Ovary (tissue), 7 donors: ENCODE measurements at regions not wholly inside any gene's neighbourhood (a gene's known extent, or its start where the extent isn't known, plus 50 kb on each side); places are given as distances from the start of the nearest gene placed in this dataset.

ENCODE experiments used
- DNase-seq, 5 donors: peaks; one replicate each; pipeline ENCODE4 v3.0.0-alpha.2; 2019 to 2020
- H3K27ac ChIP-seq, 2 donors: fragments of 200-600 bp; one replicate each; pipeline versions ENCODE4 v1.5.1 to v1.8.0; 2019 to 2022
- H3K27me3 ChIP-seq: fragments of 200-600 bp; one replicate; pipeline ENCODE4 v1.8.0; 2022
- H3K36me3 ChIP-seq: fragments of 200-600 bp; sonication (generic); one replicate; pipeline ENCODE4 v1.5.1; 2019
- H3K4me1 ChIP-seq: one replicate; pipeline ENCODE4 v1.8.1; 2013; ENCODE audit warnings: mild to moderate bottlenecking, moderate library complexity; ENCODE audit not compliant: insufficient read depth
- H3K4me3 ChIP-seq: fragments of 200-600 bp; sonication (generic); one replicate; pipeline ENCODE4 v1.5.1; 2017
- H3K9me3 ChIP-seq, 2 donors: fragments of 200-600 bp in 1 of 2; sonication (generic) in 1 of 2; one replicate each; pipeline versions ENCODE4 v1.5.1 to v1.8.1; 2013 to 2019; ENCODE audit warnings: mild to moderate bottlenecking in 1 of 2, moderate library complexity in 1 of 2
- CTCF ChIP-seq, 3 donors: fragments of 450-650 bp in 2 of 3; fragments of 200-600 bp in 1 of 3; IDR thresholded peaks; one replicate each; pipeline versions ENCODE4 v1.5.1 to v1.8.0; 2016 to 2022; ENCODE audit warnings: antibody characterized with exemption in 3 of 3, mild to moderate bottlenecking in 1 of 3
- EP300 ChIP-seq: sonication (generic); formaldehyde crosslinking; IDR thresholded peaks from one replicate; pipeline ENCODE4 v1.6.1; 2017; ENCODE audit warnings: antibody characterized with exemption
- POLR2A ChIP-seq: fragments of 450-650 bp; IDR thresholded peaks from one replicate; pipeline ENCODE4 v1.6.1; 2017; ENCODE audit warnings: antibody characterized with exemption, mild to moderate bottlenecking, moderate library complexity
- WGBS, 3 donors: extraction: QIAGEN DNeasy Blood & Tissue Kit in 1 of 3; methylation state at CpG; one replicate each; pipeline versions ENCODE4 v1.1.5 to v1.1.7; 2013 to 2017; 5-methylcytosine and 5-hydroxymethylcytosine counted together
- intact Hi-C, 4 donors: fragments of 100-400 bp; cut with DNase I; formaldehyde crosslinking; loops; one replicate each; pipeline versions ENCODE4 v1.11.0 to v1.15.1; 2022 to 2023
- donor health status: DM: no; HTN: no; CAD: no; lungs with moderate emphysema.
- donor health status: DM: no; HTN: no; CAD: no.
- donor health status: Bipolar disorder and iron deficiency.
- donor health status: DM: no; HTN: no; CAD: no.
- donor health status: DM: yes; HTN: yes; CAD: no.

GRCh38 chr18:78777992-78778391, 201.6 kb upstream of the SALL3 start:
- Histone ChIP-seq H3K9me3 (no peaks in the 10 kb centered on the region), H3K27ac (no peak overlapping the region), H3K36me3 (no peaks in the 10 kb centered on the region), H3K4me3 (no peak overlapping the region), H3K27me3 (no peaks in the 10 kb centered on the region), H3K4me1 (no peaks in the 10 kb centered on the region)
- no peak for DNase-seq
- WGBS, 3 donors, result 77 to 90% (median 84%) methylated on average over 17 of the region's 17 CpGs
- intact Hi-C loops, result no loop called here
- TF ChIP-seq POLR2A (no peak), CTCF (IDR thresholded peaks at IDR 0.05) (no peak), EP300 (no peak)

- 90 to 95% (median 94%) methylated on average over 15 of the region's 15 CpGs for WGBS, 3 donors
- Histone ChIP-seq H3K27ac (no peak overlapping the region), H3K36me3 (no peaks in the 10 kb centered on the region), H3K4me3 (no peak overlapping the region), H3K27me3 (no peaks in the 10 kb centered on the region), H3K9me3 (no peaks in the 10 kb centered on the region), H3K4me1 (no peaks in the 10 kb centered on the region)
- TF ChIP-seq CTCF (IDR thresholded peaks at IDR 0.05) (no peak), POLR2A (no peak), EP300 (no peak)
- no peak for DNase-seq
- intact Hi-C loops, result no loop called here
Measured at GRCh38 chr18:78778651-78779050, 201.0 kb upstream of the SALL3 start.

- no peak overlapping the region for H3K27ac ChIP-seq
- H3K4me3 ChIP-seq, result no peak overlapping the region
- DNase-seq, result no peak
- intact Hi-C loops, result no loop called here
- TF ChIP-seq POLR2A (no peak), EP300 (no peak), CTCF (IDR thresholded peaks at IDR 0.05) (no peak)
- 81 to 85% (median 85%) methylated on average over 29 of the region's 29 CpGs for WGBS, 3 donors
- H3K4me1 ChIP-seq, result no peaks in the 10 kb centered on the region
- no peaks in the 10 kb centered on the region for H3K9me3 ChIP-seq
- no peaks in the 10 kb centered on the region for H3K36me3 ChIP-seq
- H3K27me3 ChIP-seq, result no peaks in the 10 kb centered on the region
Measured at GRCh38 chr18:78779996-78780718, 199.5 kb upstream of the SALL3 start.

- Histone ChIP-seq H3K4me3 (no peak overlapping the region), H3K9me3 (no peaks in the 10 kb centered on the region), H3K4me1 (no peaks in the 10 kb centered on the region), H3K36me3 (no peaks in the 10 kb centered on the region), H3K27ac (no peak overlapping the region), H3K27me3 (no peaks in the 10 kb centered on the region)
- WGBS, 3 donors, result 85 to 87% (median 86%) methylated on average over 39 to 42 of the region's 42 CpGs
- no peak for DNase-seq
- intact Hi-C loops, result no loop called here
- TF ChIP-seq POLR2A (no peak), CTCF (IDR thresholded peaks at IDR 0.05) (no peak), EP300 (no peak)
Measured at GRCh38 chr18:78780719-78781600, 198.7 kb upstream of the SALL3 start.
